MM.1S (cell line): ENCODE measurements at regions not wholly inside any gene's neighbourhood (a gene's known extent, or its start where the extent isn't known, plus 50 kb on each side); places are given as distances from the start of the nearest gene placed in this dataset.

Experiments used
- DNase-seq: peaks from one replicate; pipeline ENCODE4 v3.0.0-alpha.2; 2015
- H2AFZ ChIP-seq: fragments of 300-600 bp; sonication (generic); 2 replicates; pipeline ENCODE4 v1.6.0; 2016; ENCODE audit warnings: antibody characterized with exemption, low read length
- H3F3A ChIP-seq: fragments of 300-600 bp; sonication (generic); 2 replicates; pipeline ENCODE4 v1.6.1; 2016; ENCODE audit warnings: mild to moderate bottlenecking, antibody characterized with exemption, low read length, moderate library complexity, mixed read lengths; ENCODE audit not compliant: insufficient read depth
- H3K27ac ChIP-seq: fragments of 300-600 bp; sonication (generic); 2 replicates; pipeline ENCODE4 v1.5.1; 2016; ENCODE audit warnings: mild to moderate bottlenecking, low read length
- H3K27me3 ChIP-seq: fragments of 300-600 bp; sonication (generic); replicated peaks from 2 replicates; pipeline ENCODE4 v1.6.0; 2016; ENCODE audit warnings: low read length; ENCODE audit not compliant: insufficient read depth
- H3K36me3 ChIP-seq: fragments of 300-600 bp; sonication (generic); replicated peaks from 2 replicates; pipeline ENCODE4 v1.6.1; 2016; ENCODE audit warnings: mild to moderate bottlenecking, low read length, mixed read lengths; ENCODE audit not compliant: insufficient read depth
- H3K4me1 ChIP-seq: fragments of 300-600 bp; sonication (generic); 2 replicates; pipeline ENCODE4 v1.6.1; 2016; ENCODE audit warnings: low read length, mixed read lengths
- H3K4me2 ChIP-seq: fragments of 300-600 bp; sonication (generic); 2 replicates; pipeline ENCODE4 v1.6.0; 2016; ENCODE audit warnings: low read depth, low read length
- H3K4me3 ChIP-seq: fragments of 300-600 bp; sonication (generic); 2 replicates; pipeline ENCODE4 v1.5.1; 2016; ENCODE audit warnings: low read length, mixed read lengths
- H3K79me2 ChIP-seq: fragments of 300-600 bp; sonication (generic); 2 replicates; pipeline ENCODE4 v1.6.1; 2016; ENCODE audit warnings: mixed run types, low read length, mixed read lengths
- H3K9ac ChIP-seq: fragments of 300-600 bp; sonication (generic); 2 replicates; pipeline ENCODE4 v1.6.1; 2016; ENCODE audit warnings: low read length, mixed read lengths
- H3K9me2 ChIP-seq: fragments of 300-600 bp; sonication (generic); replicated peaks from 2 replicates; pipeline ENCODE4 v1.6.1; 2016; ENCODE audit warnings: mild to moderate bottlenecking, low read length, mixed read lengths; ENCODE audit not compliant: insufficient read depth
- H3K9me3 ChIP-seq: fragments of 300-600 bp; sonication (generic); replicated peaks from 2 replicates; pipeline ENCODE4 v1.6.1; 2016; ENCODE audit warnings: mild to moderate bottlenecking, low read length, mixed read lengths; ENCODE audit not compliant: insufficient read depth
- H4K20me1 ChIP-seq: fragments of 300-600 bp; sonication (generic); 2 replicates; pipeline ENCODE4 v1.6.1; 2016; ENCODE audit warnings: mild to moderate bottlenecking, low read length, moderate library complexity, mixed read lengths; ENCODE audit not compliant: insufficient read depth
- CTCF ChIP-seq: fragments of 300-600 bp; sonication (generic); IDR thresholded peaks from 2 replicates; pipeline ENCODE4 v1.5.1; 2016; ENCODE audit warnings: antibody characterized with exemption, low read length, mixed read lengths
- EZH2 ChIP-seq: fragments of 300-600 bp; sonication (generic); optimal IDR thresholded peaks from 2 replicates; pipeline ENCODE3; 2017; ENCODE audit warnings: low read depth, mild to moderate bottlenecking, antibody characterized with exemption, low read length, mixed read lengths
- EZH2phosphoT487 ChIP-seq: fragments of 300-600 bp; sonication (generic); IDR thresholded peaks from 2 replicates; pipeline ENCODE4 v1.6.1; 2018; ENCODE audit warnings: antibody characterized with exemption, low read length

DNA sequence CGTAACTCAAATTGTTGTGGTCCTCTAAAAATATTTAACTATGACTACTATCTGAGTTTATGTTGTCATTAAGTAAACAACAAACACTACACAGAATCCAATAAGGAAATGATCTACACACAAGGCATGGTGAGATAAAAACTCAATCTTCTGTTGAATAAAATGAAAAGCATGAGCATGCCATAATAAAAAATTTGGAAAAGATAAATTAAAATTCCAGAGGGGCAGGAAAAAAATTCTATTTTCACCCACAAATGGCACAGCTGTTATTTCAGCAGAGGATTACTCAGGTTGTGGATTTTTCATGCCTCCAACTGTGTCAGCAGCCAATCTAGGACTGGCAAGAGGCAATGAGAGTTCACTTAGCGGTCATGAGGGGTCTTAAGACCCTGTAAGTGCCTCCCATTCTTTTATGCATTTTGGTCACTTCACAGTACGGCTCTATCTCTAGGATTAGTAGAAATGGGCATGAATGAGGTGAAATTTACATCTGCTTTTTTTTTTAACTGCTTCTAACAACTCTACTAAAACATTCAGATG, 639.8 kb upstream of the DIPK2B start:
- H3K4me1 ChIP-seq = no peaks in the 10 kb centered on the region
- no peak overlapping the region for H3K9ac ChIP-seq
- no peak overlapping the region for H3K27ac ChIP-seq
- no peaks in the 10 kb centered on the region for H4K20me1 ChIP-seq
- no peak overlapping the region for H2AFZ ChIP-seq
- no peak overlapping the region for H3K4me3 ChIP-seq
- H3F3A ChIP-seq = no peaks in the 10 kb centered on the region
- no peaks in the 10 kb centered on the region for H3K27me3 ChIP-seq
- no peaks in the 10 kb centered on the region for H3K9me2 ChIP-seq
- no peak for DNase-seq
- no peaks in the 10 kb centered on the region for H3K36me3 ChIP-seq
- no peaks in the 10 kb centered on the region for H3K9me3 ChIP-seq
- TF ChIP-seq EZH2phosphoT487 = no peak
- TF ChIP-seq EZH2 = no peak
- TF ChIP-seq CTCF = no peak
- no peaks in the 10 kb centered on the region for H3K79me2 ChIP-seq
- no peak overlapping the region for H3K4me2 ChIP-seq

GRCh38 chrX:45830343-45830742, 629.7 kb upstream of the DIPK2B start:
- no peak overlapping the region for H3K9ac ChIP-seq
- H3K79me2 ChIP-seq = peaks cover 24% of the 10 kb centered on the region; the same call in 1 of the 2 replicates
- no peaks in the 10 kb centered on the region for H3K9me2 ChIP-seq
- H3K4me3 ChIP-seq = no peak overlapping the region
- TF ChIP-seq EZH2phosphoT487 (no peak), EZH2 (no peak), CTCF (no peak)
- no peak for DNase-seq
- H3K9me3 ChIP-seq = no peaks in the 10 kb centered on the region
- no peaks in the 10 kb centered on the region for H4K20me1 ChIP-seq
- no peaks in the 10 kb centered on the region for H3K36me3 ChIP-seq
- H3K4me2 ChIP-seq = no peak overlapping the region
- H2AFZ ChIP-seq = no peak overlapping the region
- H3K4me1 ChIP-seq = no peaks in the 10 kb centered on the region
- no peak overlapping the region for H3K27ac ChIP-seq
- no peaks in the 10 kb centered on the region for H3K27me3 ChIP-seq
- H3F3A ChIP-seq = no peaks in the 10 kb centered on the region

DNA sequence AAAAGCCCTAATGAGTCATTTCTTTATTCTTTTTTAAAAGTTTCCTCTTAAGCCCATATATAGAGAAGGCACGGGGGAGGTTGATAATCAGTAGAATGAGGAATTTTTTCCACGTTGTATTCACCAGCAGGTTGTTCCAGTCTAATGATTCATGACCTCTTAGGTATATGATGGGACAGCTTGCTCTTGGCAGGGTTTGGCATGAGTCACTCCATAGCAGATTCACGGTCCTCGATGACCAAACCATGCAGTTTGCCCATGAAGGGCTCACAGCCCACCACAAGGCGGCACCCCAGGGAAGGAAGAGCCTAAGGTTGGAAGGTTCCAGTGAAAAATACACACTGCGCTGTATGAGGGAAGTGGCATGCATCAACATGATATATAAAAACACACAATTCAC, 623.8 kb upstream of the DIPK2B start:
- Histone ChIP-seq H3K27ac (no peak overlapping the region), H3K4me2 (no peak overlapping the region), H4K20me1 (no peaks in the 10 kb centered on the region), H3F3A (no peaks in the 10 kb centered on the region), H3K4me3 (no peak overlapping the region), H3K36me3 (no peaks in the 10 kb centered on the region), H2AFZ (no peak overlapping the region), H3K9me3 (no peaks in the 10 kb centered on the region), H3K27me3 (no peaks in the 10 kb centered on the region), H3K4me1 (no peaks in the 10 kb centered on the region), H3K79me2 (0 out of 2 replicates have a peak, but pooled peaks cover 3% of the 10 kb centered on the region), H3K9ac (no peak overlapping the region), H3K9me2 (no peaks in the 10 kb centered on the region)
- no peak for TF ChIP-seq EZH2phosphoT487
- no peak for TF ChIP-seq CTCF
- no peak for TF ChIP-seq EZH2
- no peak for DNase-seq
